Naive B cell (primary cell): ENCODE measurements at regions not wholly inside any gene's neighbourhood (a gene's known extent, or its start where the extent isn't known, plus 50 kb on each side); places are given as distances from the start of the nearest gene placed in this dataset.

Source experiments
- ATAC-seq, 2 donors: fragments of 150-1000 bp; cut with Tn5 transposase; 2 replicates each; pipeline ENCODE4 v1.10.0; 2021; ENCODE audit warnings: low read depth in 2 of 2, mild to moderate bottlenecking in 2 of 2, moderate library complexity in 2 of 2
- DNase-seq: peaks from one replicate; pipeline ENCODE4 v3.0.0; 2022
- H3K27ac Mint-ChIP-seq, 6 donors: one replicate each; pipeline ENCODE4 v1.8.0; 2020 to 2022; ENCODE audit warnings: mild to moderate bottlenecking in 6 of 6, mixed read lengths in 6 of 6, moderate library complexity in 5 of 6, inconsistent platforms in 2 of 6
- H3K27me3 Mint-ChIP-seq, 3 donors: one replicate each; pipeline ENCODE4 v1.8.0; 2021 to 2022; ENCODE audit warnings: mixed read lengths in 3 of 3, mild to moderate bottlenecking in 1 of 3
- H3K36me3 Mint-ChIP-seq, 2 donors: one replicate each; pipeline ENCODE4 v1.8.0; 2020 to 2022; ENCODE audit warnings: mixed read lengths in 2 of 2, inconsistent platforms in 1 of 2, mild to moderate bottlenecking in 1 of 2
- H3K4me1 Mint-ChIP-seq, 3 donors: one replicate each; pipeline ENCODE4 v1.8.0; 2020 to 2022; ENCODE audit warnings: mixed read lengths in 3 of 3, inconsistent platforms in 1 of 3, mild to moderate bottlenecking in 1 of 3, moderate library complexity in 1 of 3
- H3K4me3 Mint-ChIP-seq, 8 donors: one replicate each; pipeline ENCODE4 v1.8.0; 2020 to 2022; ENCODE audit warnings: mild to moderate bottlenecking in 8 of 8, mixed read lengths in 8 of 8, moderate library complexity in 8 of 8, inconsistent platforms in 2 of 8
- H3K9me3 Mint-ChIP-seq, 7 donors: one replicate each; pipeline ENCODE4 v1.8.0; 2020 to 2022; ENCODE audit warnings: mixed read lengths in 7 of 7, mild to moderate bottlenecking in 5 of 7, inconsistent platforms in 2 of 7, moderate library complexity in 1 of 7

DNA sequence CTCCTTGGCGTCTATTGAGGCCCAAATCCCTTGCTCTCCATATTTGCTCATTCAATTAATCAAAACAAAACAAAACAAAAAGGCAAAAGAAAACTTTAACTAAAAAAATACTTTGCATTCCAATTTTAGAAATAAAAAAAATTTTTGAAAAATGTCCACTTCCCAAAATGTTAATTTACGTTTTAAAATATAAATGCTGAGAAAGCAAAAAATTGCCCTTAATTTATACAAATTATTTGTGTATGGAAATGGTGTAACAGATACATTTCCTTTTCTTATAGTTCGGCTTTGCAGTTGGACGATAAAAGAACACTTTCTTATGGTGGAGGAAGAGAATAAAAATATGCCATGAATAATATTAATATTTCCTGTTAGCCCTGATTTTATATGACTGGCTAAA lies 652.8 kb upstream of the PFKP start:
- Mint-ChIP-seq H3K9me3 (peaks cover 0 to 4% (median 2%) of the 10 kb centered on the region in 7 donors), H3K27me3 (no peaks in the 10 kb centered on the region), H3K4me3 (no peak overlapping the region), H3K4me1 (no peaks in the 10 kb centered on the region), H3K36me3 (no peaks in the 10 kb centered on the region), H3K27ac (no peak overlapping the region)
- ATAC-seq (no peak), DNase-seq (no peak)

DNA sequence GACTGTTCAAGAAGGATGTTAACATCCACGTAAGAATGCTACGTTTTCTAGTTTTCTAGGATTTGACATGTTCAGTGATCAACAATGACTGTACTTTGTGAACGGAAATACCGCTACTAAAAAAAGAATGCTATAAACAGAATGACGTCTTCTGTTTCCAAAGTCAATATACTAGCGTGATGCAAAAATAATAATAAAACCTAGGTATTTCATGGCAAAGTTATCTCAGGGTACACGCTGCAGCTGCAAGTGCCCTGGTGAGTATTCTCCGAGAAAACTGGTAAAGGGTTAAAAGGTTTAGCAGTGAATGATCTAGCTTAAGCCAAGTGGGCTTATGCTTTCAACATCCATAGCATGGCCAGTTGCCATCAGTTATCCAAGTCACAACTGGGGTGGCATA lies 653.3 kb upstream of the PFKP start:
- Mint-ChIP-seq H3K27ac (no peak overlapping the region), H3K9me3 (peaks cover 0 to 4% (median 2%) of the 10 kb centered on the region in 7 donors), H3K36me3 (no peaks in the 10 kb centered on the region), H3K4me3 (no peak overlapping the region), H3K4me1 (no peaks in the 10 kb centered on the region), H3K27me3 (no peaks in the 10 kb centered on the region)
- DNase-seq (no peak), ATAC-seq (no peak)

DNA sequence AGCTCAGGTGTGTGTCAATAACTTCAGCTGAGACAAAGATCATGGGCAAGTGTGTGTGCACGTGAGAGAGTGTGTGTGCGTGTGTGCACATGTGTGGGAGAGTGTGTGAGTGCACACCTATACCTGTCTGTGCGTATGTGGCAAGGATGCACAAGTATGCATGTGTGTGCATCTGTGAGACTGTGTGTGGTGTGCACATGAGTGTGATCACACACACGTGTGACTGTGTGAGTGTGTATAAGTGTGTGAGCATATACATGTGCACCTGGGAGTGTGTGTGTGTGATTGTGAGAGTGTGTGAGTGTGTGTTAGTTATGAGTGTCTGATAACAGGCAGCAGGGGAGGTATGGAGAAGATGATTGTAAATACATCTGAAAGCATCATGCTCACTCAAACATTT lies 657.3 kb upstream of the PFKP start:
- H3K27me3 Mint-ChIP-seq, result peaks cover 5 to 10% (median 8%) of the 10 kb centered on the region in 3 donors
- no peak overlapping the region for H3K4me3 Mint-ChIP-seq
- H3K27ac Mint-ChIP-seq, result no peak overlapping the region
- DNase-seq (no peak), ATAC-seq (no peak)
- H3K4me1 Mint-ChIP-seq, result no peaks in the 10 kb centered on the region
- H3K36me3 Mint-ChIP-seq, result no peaks in the 10 kb centered on the region
- peaks cover 0 to 4% (median 2%) of the 10 kb centered on the region in 7 donors for H3K9me3 Mint-ChIP-seq

DNA sequence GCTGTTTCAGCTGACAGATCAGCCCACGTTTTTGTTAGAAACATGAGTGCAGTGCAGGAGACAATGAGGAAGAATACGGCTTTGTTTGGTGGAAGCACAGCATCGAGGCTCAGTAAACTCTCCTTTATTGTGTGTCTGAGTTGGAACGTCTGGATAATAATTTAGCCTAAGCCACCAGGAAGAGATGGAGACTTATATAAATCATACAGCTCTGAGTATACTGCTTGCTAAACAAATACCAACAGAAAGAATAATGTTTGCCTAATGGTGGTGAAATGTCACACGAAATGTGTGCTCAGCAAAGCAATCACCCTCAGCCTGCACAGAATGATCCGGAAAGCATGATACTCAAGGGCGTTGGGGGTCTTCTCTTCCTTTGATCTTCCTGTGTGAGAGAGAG lies 664.1 kb upstream of the ADARB2 start:
- H3K4me3 Mint-ChIP-seq, result no peak overlapping the region
- no peak for ATAC-seq
- DNase-seq, result no peak
- no peaks in the 10 kb centered on the region for H3K4me1 Mint-ChIP-seq
- no peaks in the 10 kb centered on the region for H3K36me3 Mint-ChIP-seq
- H3K27me3 Mint-ChIP-seq, result peaks cover 18 to 19% (median 19%) of the 10 kb centered on the region in 3 donors
- H3K9me3 Mint-ChIP-seq, result peaks cover 0 to 6% (median 0%) of the 10 kb centered on the region in 7 donors
- no peak overlapping the region for H3K27ac Mint-ChIP-seq

DNA sequence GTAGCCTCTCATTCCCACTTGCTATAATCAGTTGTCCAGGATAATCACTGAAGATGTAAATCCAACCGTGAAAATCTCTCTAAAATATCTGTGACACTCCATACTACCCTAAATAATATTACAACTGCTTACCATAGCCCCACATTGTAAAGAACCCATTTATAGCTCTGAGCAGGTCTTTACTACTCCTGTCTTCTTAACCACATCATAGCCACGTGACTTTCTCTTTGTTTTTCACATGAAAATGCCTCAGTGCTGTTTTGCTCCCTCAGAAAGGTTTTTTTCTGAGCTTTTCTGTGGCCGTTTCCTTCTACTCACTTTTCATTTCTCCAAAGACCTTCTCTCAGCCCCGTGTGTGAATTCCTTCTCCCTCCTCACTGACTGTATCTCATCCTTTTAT lies 662.2 kb upstream of the ADARB2 start:
- Mint-ChIP-seq H3K27me3 (peaks cover 11 to 19% (median 12%) of the 10 kb centered on the region in 3 donors), H3K4me1 (no peaks in the 10 kb centered on the region), H3K36me3 (no peaks in the 10 kb centered on the region), H3K9me3 (peaks cover 0 to 6% (median 0%) of the 10 kb centered on the region in 7 donors), H3K27ac (no peak overlapping the region), H3K4me3 (peak overlapping the region in 1 of 8 donors; percentile 29)
- no peak for ATAC-seq
- DNase-seq, result no peak

DNA sequence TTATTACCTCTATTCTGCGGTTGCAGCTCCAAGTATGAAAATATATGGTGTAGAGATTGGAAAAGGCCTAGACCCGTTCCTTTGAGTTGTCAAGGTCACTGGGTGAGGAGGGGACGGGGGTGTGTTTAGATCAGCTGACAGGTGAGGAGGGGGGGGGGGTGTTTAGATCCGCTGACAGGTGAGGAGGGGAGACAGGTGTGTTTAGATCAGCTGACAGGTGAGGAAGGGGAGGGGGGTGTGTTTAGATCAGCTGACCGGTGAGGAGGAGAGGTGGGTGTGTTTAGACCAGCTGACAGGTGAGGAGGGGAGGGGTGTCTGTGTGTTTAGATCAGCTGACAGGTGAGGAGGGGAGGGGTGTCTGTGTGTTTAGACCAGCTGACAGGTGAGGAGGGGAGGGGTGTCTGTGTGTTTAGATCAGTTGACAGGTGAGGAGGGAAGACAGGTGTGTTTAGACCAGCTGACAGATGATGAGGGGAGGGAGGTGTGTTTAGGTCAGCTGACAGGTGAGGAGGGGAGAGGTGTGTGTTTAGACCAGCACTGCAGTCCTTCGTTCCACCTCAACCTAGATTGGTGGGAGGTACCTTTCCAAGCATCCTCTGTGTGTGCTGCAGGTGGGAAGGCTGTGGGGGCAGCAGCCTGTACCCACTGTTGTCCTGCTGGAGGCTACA lies 655.0 kb upstream of the ADARB2 start:
- Mint-ChIP-seq H3K4me3 (no peak overlapping the region), H3K27ac (no peak overlapping the region), H3K27me3 (peaks cover 0 to 22% (median 17%) of the 10 kb centered on the region in 3 donors), H3K9me3 (no peaks in the 10 kb centered on the region), H3K4me1 (no peaks in the 10 kb centered on the region), H3K36me3 (no peaks in the 10 kb centered on the region)
- DNase-seq, result no peak
- peak in 1 of 2 donors; percentile 63 for ATAC-seq

DNA sequence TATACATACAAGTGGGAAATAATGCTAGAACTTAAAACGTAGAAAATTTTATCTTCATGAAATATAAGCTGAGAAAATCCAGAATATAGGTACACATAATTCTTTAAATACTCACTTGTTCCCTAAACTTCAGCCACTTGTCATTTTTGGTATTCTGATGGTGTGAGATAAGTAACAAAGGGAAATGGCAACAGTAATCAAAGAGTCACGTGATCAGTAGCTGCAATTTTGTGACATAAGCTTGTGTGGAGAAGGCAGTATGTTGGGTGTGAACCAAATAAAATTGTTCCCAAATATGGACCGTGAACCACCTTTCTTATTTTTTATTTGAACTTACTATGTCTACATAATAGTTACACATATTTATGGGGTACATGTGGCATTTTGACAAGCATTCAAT lies 650.3 kb upstream of the ADARB2 start:
- no peak overlapping the region for H3K4me3 Mint-ChIP-seq
- ATAC-seq (no peak), DNase-seq (no peak)
- peaks cover 0 to 18% (median 3%) of the 10 kb centered on the region in 3 donors for H3K27me3 Mint-ChIP-seq
- H3K36me3 Mint-ChIP-seq, result no peaks in the 10 kb centered on the region
- H3K4me1 Mint-ChIP-seq, result no peaks in the 10 kb centered on the region
- no peak overlapping the region for H3K27ac Mint-ChIP-seq
- peaks cover 0 to 12% (median 5%) of the 10 kb centered on the region in 7 donors for H3K9me3 Mint-ChIP-seq

DNA sequence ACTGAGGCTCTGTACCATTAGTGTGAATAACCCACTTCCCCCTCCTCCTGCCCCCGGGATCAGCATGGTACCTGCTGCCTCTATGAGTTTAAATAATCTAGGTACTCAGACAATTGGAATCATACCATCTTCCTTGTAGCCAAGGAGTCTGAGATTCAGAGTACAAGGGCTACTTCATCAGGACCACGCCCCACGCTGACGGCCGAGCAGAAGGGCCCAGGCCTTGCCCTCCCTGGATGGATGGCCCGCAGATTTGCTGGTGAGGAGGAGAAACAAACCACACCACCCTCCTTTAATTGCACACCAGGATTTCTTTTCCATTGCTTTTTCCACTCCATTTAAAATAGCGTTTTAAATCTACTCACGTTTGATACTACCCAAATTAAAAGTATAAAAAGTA lies 649.9 kb upstream of the ADARB2 start:
- Mint-ChIP-seq H3K36me3 (no peaks in the 10 kb centered on the region), H3K9me3 (peaks cover 0 to 12% (median 5%) of the 10 kb centered on the region in 7 donors), H3K27ac (no peak overlapping the region), H3K4me1 (no peaks in the 10 kb centered on the region), H3K27me3 (peaks cover 0 to 14% (median 3%) of the 10 kb centered on the region in 3 donors), H3K4me3 (no peak overlapping the region)
- ATAC-seq (no peak), DNase-seq (no peak)

DNA sequence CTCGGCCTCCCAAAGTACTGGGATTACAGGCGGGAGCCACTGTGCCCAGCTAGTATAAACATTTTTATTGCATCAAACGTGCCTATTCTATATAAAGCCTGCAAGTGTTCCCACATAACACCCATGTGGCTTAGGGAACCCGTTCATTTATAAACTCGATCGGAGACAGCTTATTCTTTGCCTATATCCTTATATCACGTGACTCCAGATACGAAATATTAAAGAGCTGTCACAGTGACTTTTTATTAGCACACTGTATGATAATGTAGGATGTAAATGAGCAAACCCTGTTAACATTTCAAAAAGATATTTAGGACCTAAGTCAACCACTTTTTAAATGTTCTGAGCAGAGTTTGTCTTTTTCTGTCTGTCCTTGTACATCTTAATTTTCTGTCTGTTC lies 642.9 kb upstream of the ADARB2 start:
- Mint-ChIP-seq H3K36me3 (no peaks in the 10 kb centered on the region), H3K9me3 (peaks cover 0 to 12% (median 5%) of the 10 kb centered on the region in 7 donors), H3K4me1 (no peaks in the 10 kb centered on the region), H3K4me3 (no peak overlapping the region), H3K27me3 (no peaks in the 10 kb centered on the region), H3K27ac (no peak overlapping the region)
- no peak for DNase-seq
- no peak for ATAC-seq

DNA sequence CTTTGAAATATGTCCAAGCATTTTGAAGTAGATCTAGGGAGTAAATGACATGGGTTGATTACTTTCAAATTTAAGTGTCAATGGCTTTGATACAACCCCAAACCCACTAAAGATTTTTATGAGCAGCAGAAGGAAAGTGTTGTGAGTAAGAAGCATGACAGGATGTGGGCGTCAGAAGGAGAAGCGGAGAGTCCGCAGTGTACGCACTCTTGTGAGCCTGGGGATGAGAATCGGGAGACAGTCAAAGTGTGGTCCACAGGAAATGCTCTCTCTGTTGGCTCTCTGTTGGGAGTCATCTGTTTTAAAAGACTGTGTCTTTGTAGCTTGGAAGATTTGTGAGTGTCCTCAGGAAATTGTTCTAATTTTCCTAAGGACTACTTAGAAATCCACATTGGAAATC lies 629.8 kb upstream of the ADARB2 start:
- Mint-ChIP-seq H3K27ac (no peak overlapping the region), H3K4me1 (no peaks in the 10 kb centered on the region), H3K36me3 (peaks cover 0 to 7% of the 10 kb centered on the region in 2 donors), H3K9me3 (peaks cover 7 to 25% (median 15%) of the 10 kb centered on the region in 7 donors), H3K4me3 (no peak overlapping the region), H3K27me3 (peaks cover 0 to 16% (median 16%) of the 10 kb centered on the region in 3 donors)
- no peak for ATAC-seq
- no peak for DNase-seq

DNA sequence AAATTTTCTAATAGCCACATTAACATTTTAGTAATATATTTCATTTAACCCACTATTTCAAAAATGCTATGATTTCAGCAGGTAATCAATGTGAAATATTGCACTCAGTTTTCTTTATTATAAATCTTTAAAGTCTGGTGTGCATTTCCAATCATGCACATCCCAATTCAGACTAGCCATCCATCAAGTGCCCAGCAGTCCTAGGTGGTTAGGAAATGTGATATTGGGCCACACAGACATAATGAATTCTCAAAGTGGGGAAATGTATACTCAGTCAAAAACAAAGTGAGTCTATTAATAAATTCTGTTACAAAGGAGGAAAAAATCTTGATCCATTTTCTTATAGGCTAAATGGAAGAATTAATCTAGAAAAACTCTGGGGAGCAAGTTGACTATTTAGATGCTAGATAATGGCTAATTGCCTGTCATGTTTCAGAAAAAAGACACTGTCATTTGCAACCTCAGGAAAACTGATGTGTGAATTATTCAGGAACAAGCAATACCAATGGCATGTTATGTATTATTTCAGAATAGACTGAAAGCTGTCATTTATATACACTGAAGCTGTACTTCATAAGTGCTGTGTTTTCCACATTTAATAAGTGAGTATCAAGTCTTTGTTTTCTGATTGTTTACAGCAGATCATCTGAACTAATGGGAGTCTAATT lies 629.1 kb upstream of the ADARB2 start:
- DNase-seq (no peak), ATAC-seq (no peak)
- Mint-ChIP-seq H3K27ac (no peak overlapping the region), H3K4me1 (no peaks in the 10 kb centered on the region), H3K9me3 (peaks cover 4 to 21% (median 14%) of the 10 kb centered on the region in 7 donors), H3K4me3 (no peak overlapping the region), H3K27me3 (peaks cover 0 to 19% (median 16%) of the 10 kb centered on the region in 3 donors), H3K36me3 (peaks cover 0 to 7% of the 10 kb centered on the region in 2 donors)

DNA sequence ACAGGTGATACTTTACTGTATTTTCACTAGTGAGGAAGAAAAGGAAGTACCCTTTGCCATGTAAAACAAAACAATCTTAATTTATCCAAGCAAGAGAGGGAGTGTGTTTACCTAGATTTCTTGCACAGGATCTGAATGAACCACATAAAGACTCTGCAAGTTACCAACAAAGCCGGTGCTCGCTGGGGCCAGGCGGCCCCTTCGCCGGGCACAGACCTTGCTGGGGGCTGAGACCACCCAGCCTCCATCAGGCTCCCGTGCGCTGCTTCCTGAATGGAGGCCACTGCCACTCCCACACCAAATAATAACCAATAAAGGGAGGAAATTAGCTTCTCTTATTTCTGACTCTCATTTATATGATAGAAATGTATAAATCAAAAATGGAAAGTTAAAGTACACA lies 625.0 kb upstream of the ADARB2 start:
- ATAC-seq (no peak), DNase-seq (no peak)
- Mint-ChIP-seq H3K4me1 (no peaks in the 10 kb centered on the region), H3K36me3 (no peaks in the 10 kb centered on the region), H3K27me3 (peaks cover 9 to 20% (median 15%) of the 10 kb centered on the region in 3 donors), H3K4me3 (no peak overlapping the region), H3K9me3 (peaks cover 0 to 1% (median 0%) of the 10 kb centered on the region in 7 donors), H3K27ac (no peak overlapping the region)

DNA sequence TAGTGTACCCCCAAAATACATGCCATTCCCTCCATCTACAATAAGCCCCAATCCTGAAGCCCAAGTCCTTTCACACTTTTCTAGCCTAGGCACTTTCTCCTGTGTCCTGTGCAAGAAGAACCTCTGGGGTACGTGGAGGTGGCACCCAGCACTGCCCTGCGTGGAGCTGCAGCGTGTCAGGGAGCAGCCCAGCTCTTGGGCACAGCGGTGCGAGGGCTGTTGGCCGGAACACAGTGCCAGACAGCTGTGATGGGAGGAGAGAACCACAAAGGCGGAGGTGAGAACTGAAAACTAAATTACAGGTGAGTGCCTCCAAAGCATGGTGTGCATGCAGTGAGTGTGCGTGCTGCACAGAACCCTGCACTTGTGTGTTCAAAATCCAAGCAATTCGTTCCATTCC lies 621.3 kb upstream of the ADARB2 start:
- H3K27ac Mint-ChIP-seq, result no peak overlapping the region
- no peak for ATAC-seq
- no peaks in the 10 kb centered on the region for H3K4me1 Mint-ChIP-seq
- no peaks in the 10 kb centered on the region for H3K9me3 Mint-ChIP-seq
- DNase-seq, result no peak
- H3K4me3 Mint-ChIP-seq, result no peak overlapping the region
- H3K27me3 Mint-ChIP-seq, result peaks cover 8 to 15% (median 9%) of the 10 kb centered on the region in 3 donors
- H3K36me3 Mint-ChIP-seq, result no peaks in the 10 kb centered on the region

DNA sequence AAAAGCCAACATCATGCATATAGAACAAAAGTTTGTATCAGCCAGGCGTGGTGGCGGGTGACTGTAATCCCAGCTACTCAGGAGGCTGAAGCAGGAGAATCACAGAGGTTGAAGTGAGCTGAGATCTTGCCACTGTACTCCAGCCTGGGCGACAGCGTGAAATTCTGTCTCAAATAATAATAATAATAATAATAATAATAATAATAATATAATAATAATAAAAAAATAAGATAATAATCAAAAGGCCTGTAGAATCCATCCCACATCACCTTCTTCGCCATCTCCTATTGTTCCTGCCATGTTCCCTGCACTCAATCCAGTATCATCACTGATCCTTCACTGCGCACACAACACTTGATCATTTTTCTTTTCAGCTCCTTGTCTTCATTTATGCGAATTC lies 619.3 kb upstream of the ADARB2 start:
- Mint-ChIP-seq H3K4me1 (no peaks in the 10 kb centered on the region), H3K4me3 (no peak overlapping the region), H3K9me3 (no peaks in the 10 kb centered on the region), H3K27me3 (peaks cover 8 to 13% (median 9%) of the 10 kb centered on the region in 3 donors), H3K27ac (no peak overlapping the region), H3K36me3 (no peaks in the 10 kb centered on the region)
- ATAC-seq (no peak), DNase-seq (no peak)
